ENCODE measurements at regions not wholly inside any gene's neighbourhood (a gene's known extent, or its start where the extent isn't known, plus 50 kb on each side); places are given as distances from the start of the nearest gene placed in this dataset.
"Not testable (repeated sequence)": the region's sequence is repeated elsewhere in the genome, so short reads cannot be mapped to it uniquely, and the experiment has no call there.

- DNase-seq: no peak
Observed at GRCh38 chr7:106522696-106523095, 138.3 kb downstream of the CCDC71L start.

- DNase-seq: no peak
Observed at GRCh38 chr7:106521541-106521940, 139.4 kb downstream of the CCDC71L start.

- no peak for DNase-seq
Observed at GRCh38 chr7:106520962-106521514, 139.9 kb downstream of the CCDC71L start.

- no peak for DNase-seq
Observed at GRCh38 chr7:106518967-106519366, 142.0 kb downstream of the CCDC71L start.

GRCh38 chr7:106518239-106518638 lies 142.7 kb downstream of the CCDC71L start:
- DNase-seq: no peak

GRCh38 chr7:106517508-106517907 lies 143.4 kb downstream of the CCDC71L start:
- no peak for DNase-seq

- DNase-seq: no peak
Observed at GRCh38 chr7:106515321-106515720, 145.6 kb downstream of the CCDC71L start.

DNA sequence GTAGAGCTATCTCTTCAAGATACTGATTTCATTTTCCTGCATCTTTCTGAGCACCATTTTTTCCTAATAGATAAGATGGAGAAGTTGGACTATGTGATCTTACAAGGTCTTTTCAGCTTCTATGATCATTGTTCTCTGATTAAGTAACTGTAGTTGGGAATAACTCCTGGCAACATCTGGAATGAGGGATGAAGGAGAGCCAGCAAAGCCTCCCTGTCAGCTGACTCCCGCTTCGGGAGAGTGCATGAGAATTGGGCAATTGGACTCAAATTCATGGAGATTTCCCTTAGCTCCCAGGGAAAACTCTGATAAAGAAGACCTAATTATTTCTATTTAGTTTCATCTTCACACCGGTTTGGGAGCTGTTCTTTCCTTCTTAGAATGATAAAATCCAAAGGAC lies 146.1 kb downstream of the CCDC71L start:
- no peak for DNase-seq

DNA sequence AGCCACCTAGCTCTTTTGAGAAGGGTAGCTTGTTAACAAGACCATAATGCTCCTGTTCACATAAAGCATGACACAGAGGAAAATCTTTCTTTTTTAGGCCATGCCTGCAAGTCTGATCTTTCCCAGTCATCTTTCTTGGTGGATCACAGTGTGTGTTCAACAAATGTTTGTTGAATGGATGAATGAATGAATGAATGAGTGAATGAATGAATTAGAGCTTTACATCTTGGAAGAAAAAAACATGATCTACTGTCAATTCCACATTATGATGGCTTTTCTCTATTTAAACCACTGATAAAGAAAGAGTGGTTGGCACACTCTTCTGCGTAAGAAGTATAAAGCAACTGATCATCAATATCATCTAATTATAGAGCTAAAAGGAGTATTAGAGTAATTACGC lies 148.7 kb downstream of the CCDC71L start:
- DNase-seq: no peak

- peak; percentile 1 to 15 for DNase-seq
Observed at GRCh38 chr7:106504645-106505044, 156.3 kb downstream of the CCDC71L start.

DNA sequence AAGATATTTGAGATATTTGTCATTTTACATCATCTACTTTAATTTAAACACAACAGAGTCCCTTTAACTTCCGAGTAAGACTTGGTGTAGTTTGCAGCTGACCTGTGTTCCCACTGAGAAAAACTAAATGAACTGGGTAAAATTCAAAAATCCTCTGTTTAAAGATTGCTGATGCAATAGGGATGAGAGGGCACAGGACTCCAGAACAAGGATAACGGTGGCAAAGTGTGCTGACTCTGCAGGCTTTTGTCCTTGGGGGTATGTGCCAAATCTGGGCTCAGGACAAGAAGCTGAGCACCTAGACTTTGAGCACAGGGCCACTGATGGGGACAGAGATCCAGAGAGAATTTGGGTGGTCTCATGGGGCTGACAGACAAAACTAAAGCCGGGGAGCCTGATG lies 156.8 kb downstream of the CCDC71L start:
- DNase-seq: no peak

GRCh38 chr7:106503626-106504025 lies 157.3 kb downstream of the CCDC71L start:
- DNase-seq: no peak

DNA sequence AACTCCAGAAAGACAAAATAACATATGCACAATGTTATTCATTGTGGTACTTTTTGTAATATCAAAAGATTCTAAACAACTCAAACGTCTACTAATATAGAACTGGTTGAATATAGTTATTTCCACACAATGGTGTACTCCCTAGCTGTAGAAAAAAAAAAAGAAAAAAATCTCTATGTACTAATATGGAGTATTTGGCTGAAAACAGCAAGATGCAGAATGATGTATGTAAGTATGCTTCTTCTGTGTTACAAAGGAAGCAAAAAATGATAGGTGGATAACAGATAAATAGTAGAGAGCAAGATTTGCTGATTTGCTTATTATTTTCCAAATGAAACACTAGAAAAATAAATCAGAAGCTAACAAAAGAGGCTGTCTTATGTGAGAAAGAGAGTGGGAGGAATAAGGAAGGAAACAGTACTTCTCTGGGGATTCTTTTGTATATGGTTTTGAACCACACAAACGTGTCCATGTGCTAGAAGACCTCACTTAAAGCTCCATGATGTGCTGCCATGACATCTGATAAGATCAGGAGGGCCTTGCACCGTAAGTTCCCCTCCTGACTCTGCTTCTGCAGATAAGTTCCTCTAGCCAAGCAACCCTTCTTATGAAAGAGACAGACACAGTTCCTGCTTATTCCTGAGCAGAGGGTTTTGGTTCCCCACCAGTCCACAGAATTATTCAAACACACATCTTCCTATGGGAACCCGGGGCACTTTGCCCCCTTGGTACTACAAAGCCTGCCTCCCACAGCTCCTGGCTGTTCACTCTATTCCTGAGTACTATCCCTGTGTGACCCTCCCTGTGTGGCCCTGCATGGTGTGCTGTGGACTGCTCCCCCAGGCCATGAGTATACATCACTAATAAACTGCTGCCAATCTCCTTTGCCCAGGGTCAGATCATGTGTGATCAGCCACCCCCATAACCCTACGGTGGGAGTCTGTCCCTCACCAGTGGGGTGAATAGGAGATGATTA lies 159.1 kb downstream of the CCDC71L start:
- no peak for DNase-seq

DNA sequence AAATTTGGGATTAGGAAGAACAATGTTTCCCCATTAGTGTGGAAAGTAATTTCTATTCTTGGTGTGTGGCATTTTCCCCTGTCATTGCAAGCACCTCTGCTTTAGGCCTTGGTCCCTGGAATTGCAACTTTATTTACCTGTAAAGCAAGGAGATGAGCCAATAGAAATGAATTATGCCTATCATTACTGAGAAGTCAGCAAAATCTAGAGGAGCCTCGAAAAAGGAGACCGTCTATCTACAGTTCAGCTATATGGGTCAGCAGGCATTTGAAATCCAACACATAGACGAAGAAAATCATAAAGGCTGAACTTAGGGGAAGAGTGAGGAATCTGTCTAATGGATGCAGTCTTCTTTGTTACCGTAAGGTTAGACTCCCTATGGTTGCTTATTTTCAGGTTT lies 161.1 kb downstream of the CCDC71L start:
- DNase-seq: no peak

- not testable (repeated sequence) for DNase-seq
Observed at GRCh38 chr7:106498005-106498404, 163.0 kb downstream of the CCDC71L start.

DNA sequence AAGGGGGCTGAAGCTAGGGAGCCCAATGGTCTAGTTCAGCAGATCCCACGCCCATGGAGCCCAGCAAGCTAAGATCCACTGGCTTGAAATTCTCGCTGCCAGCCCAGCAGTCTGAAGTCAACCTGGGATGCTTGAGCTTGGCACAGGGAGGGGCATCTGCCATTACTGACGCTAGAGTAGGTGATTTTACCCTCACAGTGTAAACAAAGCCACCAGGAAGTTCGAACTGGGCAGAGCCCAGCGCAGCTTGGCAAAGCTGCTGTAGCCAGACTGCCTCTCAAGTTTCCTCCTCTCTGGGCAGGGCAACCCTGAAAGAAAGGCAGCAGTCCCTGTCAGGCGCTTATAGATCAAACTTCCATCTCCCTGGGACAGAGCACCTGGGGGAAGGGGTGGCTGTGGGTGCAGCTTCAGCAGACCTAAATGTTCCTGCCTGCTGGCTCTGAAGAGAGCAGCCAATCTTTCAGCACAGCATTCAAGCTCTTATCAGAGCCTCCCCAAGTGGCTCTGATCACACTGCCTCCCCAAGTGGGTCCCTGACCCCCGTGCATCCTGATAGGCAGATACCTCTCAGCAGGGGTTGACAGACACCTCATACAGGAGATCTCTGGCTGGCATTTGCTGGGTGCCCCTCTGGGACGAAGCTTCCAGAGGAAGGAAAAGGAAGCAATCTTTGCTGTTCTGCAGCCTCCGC lies 167.8 kb downstream of the CCDC71L start:
- no peak for DNase-seq

GRCh38 chr7:106488465-106488864 lies 172.5 kb downstream of the CCDC71L start:
- DNase-seq: no peak

DNA sequence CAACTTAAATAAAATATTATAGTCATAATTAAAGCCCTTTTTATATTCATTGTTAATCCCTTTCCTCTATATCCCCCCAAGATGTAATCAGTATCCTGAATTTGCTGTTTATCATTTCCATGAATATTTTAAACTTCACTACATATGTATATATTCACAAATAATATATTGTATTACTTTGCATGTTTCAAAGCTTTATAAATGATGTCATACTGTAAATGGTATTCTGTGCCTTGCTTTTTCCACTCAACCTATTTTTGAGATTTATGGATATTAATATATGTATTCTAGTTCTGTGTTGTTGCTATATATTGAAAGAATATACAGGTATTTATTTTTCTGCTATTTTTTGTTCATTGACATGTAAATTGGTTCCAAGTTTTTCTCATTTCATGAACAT lies 173.1 kb downstream of the CCDC71L start:
- no peak for DNase-seq

DNA sequence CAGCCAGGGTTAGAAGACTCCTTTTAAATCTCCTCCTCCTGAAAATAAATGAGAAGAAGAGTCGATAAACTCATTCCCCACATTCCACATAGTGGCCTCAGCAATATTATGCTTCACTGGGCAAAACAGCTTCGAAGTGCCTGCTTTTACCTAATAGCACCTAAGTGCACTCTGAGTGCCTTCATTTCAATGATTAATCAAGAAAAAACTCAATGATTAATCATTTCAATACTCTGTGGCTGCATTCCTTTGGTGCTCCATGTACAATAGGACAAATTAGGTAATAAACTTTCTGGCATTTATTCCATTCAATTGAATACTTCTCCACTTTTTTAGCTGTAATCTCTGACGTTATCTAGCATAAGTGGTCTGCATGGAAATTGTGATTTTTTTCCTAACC lies 174.6 kb downstream of the CCDC71L start:
- no peak for DNase-seq

DNA sequence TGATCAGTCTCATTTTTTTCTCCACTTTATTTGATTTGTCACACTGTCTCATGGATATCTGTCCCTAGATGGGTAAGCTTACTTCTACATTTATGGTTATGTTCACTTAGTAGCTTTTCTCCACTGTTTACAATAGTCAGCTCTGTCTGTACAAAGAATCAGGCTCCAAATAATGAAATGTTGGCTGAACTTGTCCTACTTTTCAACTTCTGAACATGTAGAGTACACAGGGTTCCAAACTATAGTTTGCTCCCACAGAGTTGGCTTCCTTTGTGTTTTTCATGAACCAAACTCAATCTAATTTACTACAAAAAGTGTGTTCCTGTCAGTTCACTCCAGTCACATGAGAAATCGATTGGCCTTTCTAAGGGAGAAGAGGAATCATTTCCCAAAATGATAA lies 175.0 kb downstream of the CCDC71L start:
- DNase-seq: no peak

- no peak for DNase-seq
Observed at GRCh38 chr7:106485031-106485551, 175.9 kb downstream of the CCDC71L start.

- no peak for DNase-seq
Observed at GRCh38 chr7:106484562-106484961, 176.4 kb downstream of the CCDC71L start.

DNA sequence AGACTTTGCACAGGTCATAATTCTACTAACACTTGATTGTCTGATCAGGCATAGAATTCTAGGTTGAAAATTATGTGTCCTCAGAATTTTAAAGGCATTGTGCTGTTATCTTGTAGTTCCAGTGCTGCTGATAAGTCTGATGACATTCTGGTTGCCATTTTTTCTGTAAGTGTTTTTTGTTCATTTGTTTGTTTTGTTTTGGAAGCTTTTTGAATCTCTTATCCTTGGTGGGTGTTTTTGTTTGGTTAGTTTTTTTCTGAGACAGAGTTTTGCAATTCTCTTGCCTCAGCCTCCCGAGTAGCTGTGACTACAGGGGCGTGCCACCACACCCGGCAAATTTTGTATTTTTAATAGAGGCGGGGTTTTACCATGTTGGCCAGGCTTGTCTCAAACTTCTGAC lies 178.9 kb downstream of the CCDC71L start:
- DNase-seq: no peak

- no peak for DNase-seq
Observed at GRCh38 chr7:106480616-106481031, 180.3 kb downstream of the CCDC71L start.
